ENCODE measurements at regions not wholly inside any gene's neighbourhood (a gene's known extent, or its start where the extent isn't known, plus 50 kb on each side); places are given as distances from the start of the nearest gene placed in this dataset.

GRCh38 chr6:74603322-74604076 is 602.4 kb downstream of the COL12A1 start:
- Histone ChIP-seq H3K36me3 (ENCODE audit: control insufficient read depth in 2 of 3, insufficient read depth in 3 of 3, low read length in 3 of 3) (no peaks in the 10 kb centered on the region), H3K4me1 (ENCODE audit: control insufficient read depth in 2 of 3, insufficient read depth in 2 of 3, low read depth in 1 of 3, low read length in 3 of 3) (no peaks in the 10 kb centered on the region), H3K4me3 (ENCODE audit: low read length in 3 of 3) (no peak overlapping the region), H3K27me3 (ENCODE audit: control insufficient read depth, insufficient read depth, low read length) (no peaks in the 10 kb centered on the region), H3K9ac (ENCODE audit: low read length in 3 of 3) (no peak overlapping the region), H3K9me3 (ENCODE audit: control insufficient read depth in 2 of 3, insufficient read depth in 1 of 3, low read length in 3 of 3) (no peaks in the 10 kb centered on the region), H3K27ac (ENCODE audit: low read depth in 2 of 2, low read length in 2 of 2) (no peak overlapping the region)
- intact Hi-C loops (cut with DNase I) = no loop called here
- FAIRE-seq = no peak
- TF ChIP-seq, protein P1, sequence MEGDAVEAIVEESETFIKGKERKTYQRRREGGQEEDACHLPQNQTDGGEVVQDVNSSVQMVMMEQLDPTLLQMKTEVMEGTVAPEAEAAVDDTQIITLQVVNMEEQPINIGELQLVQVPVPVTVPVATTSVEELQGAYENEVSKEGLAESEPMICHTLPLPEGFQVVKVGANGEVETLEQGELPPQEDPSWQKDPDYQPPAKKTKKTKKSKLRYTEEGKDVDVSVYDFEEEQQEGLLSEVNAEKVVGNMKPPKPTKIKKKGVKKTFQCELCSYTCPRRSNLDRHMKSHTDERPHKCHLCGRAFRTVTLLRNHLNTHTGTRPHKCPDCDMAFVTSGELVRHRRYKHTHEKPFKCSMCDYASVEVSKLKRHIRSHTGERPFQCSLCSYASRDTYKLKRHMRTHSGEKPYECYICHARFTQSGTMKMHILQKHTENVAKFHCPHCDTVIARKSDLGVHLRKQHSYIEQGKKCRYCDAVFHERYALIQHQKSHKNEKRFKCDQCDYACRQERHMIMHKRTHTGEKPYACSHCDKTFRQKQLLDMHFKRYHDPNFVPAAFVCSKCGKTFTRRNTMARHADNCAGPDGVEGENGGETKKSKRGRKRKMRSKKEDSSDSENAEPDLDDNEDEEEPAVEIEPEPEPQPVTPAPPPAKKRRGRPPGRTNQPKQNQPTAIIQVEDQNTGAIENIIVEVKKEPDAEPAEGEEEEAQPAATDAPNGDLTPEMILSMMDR (IDR thresholded peaks at IDR 0.05; ENCODE audit: borderline replicate concordance, extremely low read depth, insufficient read depth) = no peak
- no peak for DNase-seq

DNA sequence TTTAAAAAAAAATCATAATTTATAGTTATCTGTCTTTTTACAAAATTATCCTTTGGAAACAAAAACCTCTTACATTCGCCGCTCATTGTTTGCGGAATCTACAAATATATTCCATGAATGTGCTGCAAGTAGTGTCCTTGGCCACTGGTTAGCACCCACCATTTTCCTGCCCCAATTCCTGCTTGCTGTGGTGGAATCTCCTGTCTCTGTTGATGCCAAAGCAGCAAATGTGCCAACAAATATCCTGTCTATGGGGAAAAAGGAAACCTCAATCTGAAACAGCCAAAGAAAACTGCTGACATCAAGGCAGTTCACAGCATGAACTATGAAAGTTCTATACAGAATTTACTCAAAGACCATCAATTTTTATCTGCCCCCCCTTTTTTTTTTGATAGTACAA is 603.6 kb downstream of the COL12A1 start:
- no peak overlapping the region for H3K9ac ChIP-seq (ENCODE audit: low read length in 3 of 3)
- FAIRE-seq = no peak
- no peaks in the 10 kb centered on the region for H3K4me1 ChIP-seq (ENCODE audit: control insufficient read depth in 2 of 3, insufficient read depth in 2 of 3, low read depth in 1 of 3, low read length in 3 of 3)
- no peak overlapping the region for H3K27ac ChIP-seq (ENCODE audit: low read depth in 2 of 2, low read length in 2 of 2)
- no peaks in the 10 kb centered on the region for H3K36me3 ChIP-seq (ENCODE audit: control insufficient read depth in 2 of 3, insufficient read depth in 3 of 3, low read length in 3 of 3)
- no peaks in the 10 kb centered on the region for H3K27me3 ChIP-seq (ENCODE audit: control insufficient read depth, insufficient read depth, low read length)
- TF ChIP-seq, protein P1 (IDR thresholded peaks at IDR 0.05; ENCODE audit: borderline replicate concordance, extremely low read depth, insufficient read depth) = no peak
- no peak overlapping the region for H3K4me3 ChIP-seq (ENCODE audit: low read length in 3 of 3)
- no peaks in the 10 kb centered on the region for H3K9me3 ChIP-seq (ENCODE audit: control insufficient read depth in 2 of 3, insufficient read depth in 1 of 3, low read length in 3 of 3)
- intact Hi-C loops (cut with DNase I) = no loop called here
- DNase-seq = no peak

- TF ChIP-seq, protein P1 (IDR thresholded peaks at IDR 0.05; ENCODE audit: borderline replicate concordance, extremely low read depth, insufficient read depth) = no peak
- Histone ChIP-seq H3K4me1 (ENCODE audit: control insufficient read depth in 2 of 3, insufficient read depth in 2 of 3, low read depth in 1 of 3, low read length in 3 of 3) (no peaks in the 10 kb centered on the region), H3K36me3 (ENCODE audit: control insufficient read depth in 2 of 3, insufficient read depth in 3 of 3, low read length in 3 of 3) (no peaks in the 10 kb centered on the region)
These were observed 607.1 kb downstream of the COL12A1 start for GRCh38 chr6:74598462-74599393.

More at GRCh38 chr6:74598462-74599393, 607.1 kb downstream of the COL12A1 start:
- DNase-seq = no peak
- no peak overlapping the region for H3K27ac ChIP-seq (ENCODE audit: low read depth in 2 of 2, low read length in 2 of 2)
- H3K4me3 ChIP-seq (ENCODE audit: low read length in 3 of 3) = no peak overlapping the region
- no peaks in the 10 kb centered on the region for H3K9me3 ChIP-seq (ENCODE audit: control insufficient read depth in 2 of 3, insufficient read depth in 1 of 3, low read length in 3 of 3)
- intact Hi-C loops (cut with DNase I) = no loop called here
- no peaks in the 10 kb centered on the region for H3K27me3 ChIP-seq (ENCODE audit: control insufficient read depth, insufficient read depth, low read length)
- no peak overlapping the region for H3K9ac ChIP-seq (ENCODE audit: low read length in 3 of 3)
- FAIRE-seq = no peak
